ENCODE measurements at regions not wholly inside any gene's neighbourhood (a gene's known extent, or its start where the extent isn't known, plus 50 kb on each side); places are given as distances from the start of the nearest gene placed in this dataset.
"Not testable (repeated sequence)": the region's sequence is repeated elsewhere in the genome, so short reads cannot be mapped to it uniquely, and the experiment has no call there.

- Histone ChIP-seq H3K36me3 (ENCODE audit: control insufficient read depth in 2 of 2, insufficient read depth in 2 of 2, low read length in 2 of 2) (no peaks in the 10 kb centered on the region), H3K27ac (ENCODE audit: low read depth in 2 of 2, low read length in 2 of 2) (no peak overlapping the region), H3K9me3 (ENCODE audit: control insufficient read depth in 2 of 2, low read length in 2 of 2) (no peaks in the 10 kb centered on the region), H3K4me3 (ENCODE audit: low read length in 2 of 2) (no peak overlapping the region), H3K27me3 (ENCODE audit: control insufficient read depth in 2 of 2, insufficient read depth in 2 of 2, low read length in 2 of 2) (no peaks in the 10 kb centered on the region), H3K4me1 (ENCODE audit: control insufficient read depth in 2 of 2, insufficient read depth in 2 of 2, low read length in 2 of 2) (peaks cover 0 to 2% of the 10 kb centered on the region in 2 donors), H3K9ac (ENCODE audit: low read depth in 1 of 2, low read length in 2 of 2) (no peak overlapping the region)
Measured at GRCh38 chr7:16086743-16087142, 334.6 kb downstream of the CRPPA start.

- not testable (repeated sequence) for H3K27ac ChIP-seq (ENCODE audit: low read depth in 2 of 2, low read length in 2 of 2); H3K4me1 ChIP-seq (ENCODE audit: control insufficient read depth in 2 of 2, insufficient read depth in 2 of 2, low read length in 2 of 2); H3K9me3 ChIP-seq (ENCODE audit: control insufficient read depth in 2 of 2, low read length in 2 of 2)
Measured at GRCh38 chr7:16085780-16086179, 335.6 kb downstream of the CRPPA start.

GRCh38 chr7:16084875-16085274, 336.5 kb downstream of the CRPPA start:
- Histone ChIP-seq H3K9me3 (ENCODE audit: control insufficient read depth in 2 of 2, low read length in 2 of 2) (no peaks in the 10 kb centered on the region), H3K4me1 (ENCODE audit: control insufficient read depth in 2 of 2, insufficient read depth in 2 of 2, low read length in 2 of 2) (peaks cover 0 to 2% of the 10 kb centered on the region in 2 donors), H3K36me3 (ENCODE audit: control insufficient read depth in 2 of 2, insufficient read depth in 2 of 2, low read length in 2 of 2) (no peaks in the 10 kb centered on the region), H3K27ac (ENCODE audit: low read depth in 2 of 2, low read length in 2 of 2) (no peak overlapping the region), H3K27me3 (ENCODE audit: control insufficient read depth in 2 of 2, insufficient read depth in 2 of 2, low read length in 2 of 2) (no peaks in the 10 kb centered on the region), H3K9ac (ENCODE audit: low read depth in 1 of 2, low read length in 2 of 2) (no peak overlapping the region), H3K4me3 (ENCODE audit: low read length in 2 of 2) (no peak overlapping the region)

More at GRCh38 chr7:16085780-16086179, 335.6 kb downstream of the CRPPA start:
- not testable (repeated sequence) for H3K27me3 ChIP-seq (ENCODE audit: control insufficient read depth in 2 of 2, insufficient read depth in 2 of 2, low read length in 2 of 2); H3K9ac ChIP-seq (ENCODE audit: low read depth in 1 of 2, low read length in 2 of 2); H3K36me3 ChIP-seq (ENCODE audit: control insufficient read depth in 2 of 2, insufficient read depth in 2 of 2, low read length in 2 of 2); H3K4me3 ChIP-seq (ENCODE audit: low read length in 2 of 2)

DNA sequence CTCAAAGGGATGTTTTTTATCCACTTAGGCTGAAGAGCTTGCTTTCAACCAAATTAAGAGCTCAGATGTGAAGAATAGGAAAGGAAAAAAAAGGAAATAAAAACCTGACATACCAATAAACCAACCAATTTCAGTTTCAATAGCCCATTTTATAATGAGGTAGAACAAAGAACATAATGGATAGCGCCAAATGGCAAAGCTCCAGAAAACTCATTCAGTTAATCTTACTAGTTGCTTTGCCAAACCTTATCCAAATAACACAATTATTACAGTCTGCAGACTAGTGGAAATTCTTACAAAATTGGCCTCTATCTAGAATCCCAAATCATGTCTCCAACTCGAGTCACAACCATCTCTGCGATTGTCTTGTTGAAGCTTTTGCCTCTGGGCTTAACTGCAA, 337.0 kb downstream of the CRPPA start:
- Histone ChIP-seq H3K4me1 (ENCODE audit: control insufficient read depth in 2 of 2, insufficient read depth in 2 of 2, low read length in 2 of 2) (peaks cover 0 to 2% of the 10 kb centered on the region in 2 donors), H3K9me3 (ENCODE audit: control insufficient read depth in 2 of 2, low read length in 2 of 2) (no peaks in the 10 kb centered on the region), H3K27ac (ENCODE audit: low read depth in 2 of 2, low read length in 2 of 2) (no peak overlapping the region), H3K9ac (ENCODE audit: low read depth in 1 of 2, low read length in 2 of 2) (no peak overlapping the region), H3K4me3 (ENCODE audit: low read length in 2 of 2) (no peak overlapping the region), H3K36me3 (ENCODE audit: control insufficient read depth in 2 of 2, insufficient read depth in 2 of 2, low read length in 2 of 2) (no peaks in the 10 kb centered on the region), H3K27me3 (ENCODE audit: control insufficient read depth in 2 of 2, insufficient read depth in 2 of 2, low read length in 2 of 2) (no peaks in the 10 kb centered on the region)

- Histone ChIP-seq H3K4me1 (ENCODE audit: control insufficient read depth in 2 of 2, insufficient read depth in 2 of 2, low read length in 2 of 2) (peaks cover 0 to 2% of the 10 kb centered on the region in 2 donors), H3K27ac (ENCODE audit: low read depth in 2 of 2, low read length in 2 of 2) (no peak overlapping the region), H3K9ac (ENCODE audit: low read depth in 1 of 2, low read length in 2 of 2) (no peak overlapping the region), H3K9me3 (ENCODE audit: control insufficient read depth in 2 of 2, low read length in 2 of 2) (no peaks in the 10 kb centered on the region), H3K36me3 (ENCODE audit: control insufficient read depth in 2 of 2, insufficient read depth in 2 of 2, low read length in 2 of 2) (no peaks in the 10 kb centered on the region), H3K4me3 (ENCODE audit: low read length in 2 of 2) (no peak overlapping the region), H3K27me3 (ENCODE audit: control insufficient read depth in 2 of 2, insufficient read depth in 2 of 2, low read length in 2 of 2) (no peaks in the 10 kb centered on the region)
Measured at GRCh38 chr7:16083931-16084330, 337.4 kb downstream of the CRPPA start.

DNA sequence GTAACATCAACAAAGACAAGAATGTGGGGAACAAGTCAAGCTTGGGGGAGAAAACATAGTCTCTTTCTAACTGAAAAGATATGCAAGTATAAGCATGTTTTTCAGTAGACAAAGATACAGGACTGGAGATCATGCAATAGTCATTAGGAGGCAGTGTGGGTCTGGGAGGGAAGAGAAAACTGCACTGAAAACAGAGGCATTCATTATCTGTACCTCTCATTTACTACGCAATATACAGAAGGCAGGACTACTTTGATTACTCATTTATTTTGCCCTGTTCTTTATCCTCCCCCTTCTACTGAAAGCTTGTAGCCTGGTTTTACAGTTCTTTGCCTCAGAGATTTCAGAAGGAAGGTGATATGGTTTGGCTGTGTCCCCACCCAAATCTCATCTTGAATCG, 341.2 kb downstream of the CRPPA start:
- Histone ChIP-seq H3K4me3 (ENCODE audit: low read length in 2 of 2) (no peak overlapping the region), H3K9ac (ENCODE audit: low read depth in 1 of 2, low read length in 2 of 2) (no peak overlapping the region), H3K36me3 (ENCODE audit: control insufficient read depth in 2 of 2, insufficient read depth in 2 of 2, low read length in 2 of 2) (no peaks in the 10 kb centered on the region), H3K4me1 (ENCODE audit: control insufficient read depth in 2 of 2, insufficient read depth in 2 of 2, low read length in 2 of 2) (peaks cover 0 to 2% of the 10 kb centered on the region in 2 donors), H3K9me3 (ENCODE audit: control insufficient read depth in 2 of 2, low read length in 2 of 2) (no peaks in the 10 kb centered on the region), H3K27ac (ENCODE audit: low read depth in 2 of 2, low read length in 2 of 2) (no peak overlapping the region), H3K27me3 (ENCODE audit: control insufficient read depth in 2 of 2, insufficient read depth in 2 of 2, low read length in 2 of 2) (no peaks in the 10 kb centered on the region)

- H3K4me1 ChIP-seq (ENCODE audit: control insufficient read depth in 2 of 2, insufficient read depth in 2 of 2, low read length in 2 of 2), result peaks cover 0 to 2% of the 10 kb centered on the region in 2 donors
- H3K27me3 ChIP-seq (ENCODE audit: control insufficient read depth in 2 of 2, insufficient read depth in 2 of 2, low read length in 2 of 2), result no peaks in the 10 kb centered on the region
- no peak overlapping the region for H3K9ac ChIP-seq (ENCODE audit: low read depth in 1 of 2, low read length in 2 of 2)
- no peaks in the 10 kb centered on the region for H3K36me3 ChIP-seq (ENCODE audit: control insufficient read depth in 2 of 2, insufficient read depth in 2 of 2, low read length in 2 of 2)
- no peak overlapping the region for H3K27ac ChIP-seq (ENCODE audit: low read depth in 2 of 2, low read length in 2 of 2)
- no peak overlapping the region for H3K4me3 ChIP-seq (ENCODE audit: low read length in 2 of 2)
- H3K9me3 ChIP-seq (ENCODE audit: control insufficient read depth in 2 of 2, low read length in 2 of 2), result no peaks in the 10 kb centered on the region
Measured at GRCh38 chr7:16079723-16080122, 341.6 kb downstream of the CRPPA start.

DNA sequence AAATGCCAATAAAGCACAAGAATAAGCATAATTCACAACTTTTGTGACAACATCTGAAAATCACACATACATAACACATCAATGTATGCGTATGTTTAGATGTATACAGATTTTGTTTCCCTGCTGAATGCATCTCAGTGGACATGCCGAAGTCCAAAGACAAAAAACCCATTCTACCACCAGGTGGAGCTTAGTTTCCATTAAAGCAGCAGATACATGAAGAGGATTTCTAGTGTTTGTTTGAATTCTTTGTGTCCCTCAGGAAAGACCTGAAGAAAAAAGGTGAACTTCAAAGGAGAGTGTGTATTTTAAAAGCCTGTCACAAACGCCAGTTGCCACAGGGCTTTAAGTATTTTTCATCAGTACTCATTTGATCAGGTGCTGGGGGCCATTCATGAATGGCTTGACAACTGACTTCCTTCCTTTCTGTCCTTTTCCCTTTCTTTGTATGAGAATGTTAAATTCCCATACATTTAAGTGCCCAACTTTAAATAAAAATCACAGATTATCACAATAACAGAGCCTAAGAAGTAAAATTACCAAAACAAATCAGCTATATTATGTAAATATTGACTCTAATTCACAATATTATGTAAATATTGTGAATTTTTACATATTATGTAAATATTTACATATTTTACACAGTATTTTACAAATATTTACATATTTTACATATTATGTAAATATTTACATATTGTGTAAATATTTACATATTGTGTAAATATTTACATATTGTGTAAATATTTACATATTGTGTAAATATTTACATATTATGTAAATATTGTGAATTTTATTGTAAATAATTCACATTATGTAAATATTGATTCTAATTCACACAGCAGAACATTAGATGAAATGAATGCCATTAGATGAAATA, 343.0 kb downstream of the CRPPA start:
- Histone ChIP-seq H3K9ac (ENCODE audit: low read depth in 1 of 2, low read length in 2 of 2) (no peak overlapping the region), H3K27ac (ENCODE audit: low read depth in 2 of 2, low read length in 2 of 2) (no peak overlapping the region), H3K9me3 (ENCODE audit: control insufficient read depth in 2 of 2, low read length in 2 of 2) (no peaks in the 10 kb centered on the region), H3K4me3 (ENCODE audit: low read length in 2 of 2) (no peak overlapping the region), H3K27me3 (ENCODE audit: control insufficient read depth in 2 of 2, insufficient read depth in 2 of 2, low read length in 2 of 2) (no peaks in the 10 kb centered on the region), H3K4me1 (ENCODE audit: control insufficient read depth in 2 of 2, insufficient read depth in 2 of 2, low read length in 2 of 2) (no peaks in the 10 kb centered on the region), H3K36me3 (ENCODE audit: control insufficient read depth in 2 of 2, insufficient read depth in 2 of 2, low read length in 2 of 2) (no peaks in the 10 kb centered on the region)

GRCh38 chr7:16071246-16071857, 350.0 kb downstream of the CRPPA start:
- Histone ChIP-seq H3K27ac (ENCODE audit: low read depth in 2 of 2, low read length in 2 of 2) (no peak overlapping the region), H3K9ac (ENCODE audit: low read depth in 1 of 2, low read length in 2 of 2) (no peak overlapping the region), H3K36me3 (ENCODE audit: control insufficient read depth in 2 of 2, insufficient read depth in 2 of 2, low read length in 2 of 2) (no peaks in the 10 kb centered on the region), H3K27me3 (ENCODE audit: control insufficient read depth in 2 of 2, insufficient read depth in 2 of 2, low read length in 2 of 2) (no peaks in the 10 kb centered on the region), H3K4me3 (ENCODE audit: low read length in 2 of 2) (no peak overlapping the region), H3K9me3 (ENCODE audit: control insufficient read depth in 2 of 2, low read length in 2 of 2) (no peaks in the 10 kb centered on the region), H3K4me1 (ENCODE audit: control insufficient read depth in 2 of 2, insufficient read depth in 2 of 2, low read length in 2 of 2) (peaks cover 0 to 3% of the 10 kb centered on the region in 2 donors)

DNA sequence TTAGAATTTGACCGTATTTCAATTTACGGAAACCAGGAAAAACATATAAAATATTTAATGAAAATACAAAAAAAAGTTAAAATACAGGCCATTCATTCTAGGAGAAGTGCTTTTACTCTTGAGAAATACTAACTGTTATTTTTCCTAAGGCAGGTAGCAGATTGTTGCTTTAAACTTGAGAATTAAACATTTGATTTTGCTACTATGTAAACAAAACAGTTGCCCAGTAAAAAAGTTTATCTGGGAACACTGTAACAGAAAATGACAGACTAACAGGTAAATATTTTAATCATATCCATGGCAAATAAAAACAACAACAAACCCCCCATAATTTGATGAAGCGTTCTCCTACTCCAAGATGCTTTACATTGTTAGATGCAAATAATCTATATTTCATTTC, 350.5 kb downstream of the CRPPA start:
- H3K9ac ChIP-seq (ENCODE audit: low read depth in 1 of 2, low read length in 2 of 2), result no peak overlapping the region
- no peaks in the 10 kb centered on the region for H3K27me3 ChIP-seq (ENCODE audit: control insufficient read depth in 2 of 2, insufficient read depth in 2 of 2, low read length in 2 of 2)
- no peaks in the 10 kb centered on the region for H3K36me3 ChIP-seq (ENCODE audit: control insufficient read depth in 2 of 2, insufficient read depth in 2 of 2, low read length in 2 of 2)
- H3K4me3 ChIP-seq (ENCODE audit: low read length in 2 of 2), result no peak overlapping the region
- no peaks in the 10 kb centered on the region for H3K9me3 ChIP-seq (ENCODE audit: control insufficient read depth in 2 of 2, low read length in 2 of 2)
- no peak overlapping the region for H3K27ac ChIP-seq (ENCODE audit: low read depth in 2 of 2, low read length in 2 of 2)
- peaks cover 0 to 3% of the 10 kb centered on the region in 2 donors for H3K4me1 ChIP-seq (ENCODE audit: control insufficient read depth in 2 of 2, insufficient read depth in 2 of 2, low read length in 2 of 2)
